Neural crest cell (in vitro differentiated cells): ENCODE measurements at regions not wholly inside any gene's neighbourhood (a gene's known extent, or its start where the extent isn't known, plus 50 kb on each side); places are given as distances from the start of the nearest gene placed in this dataset.

Experiments
- DNase-seq: peaks from one replicate; pipeline ENCODE4 v3.0.0; 2021; ENCODE audit warnings: low read depth, mixed read lengths, low spot score
- H3K27ac Mint-ChIP-seq: one replicate; pipeline ENCODE4 v1.8.0; 2021; ENCODE audit warnings: mild to moderate bottlenecking, mixed read lengths; ENCODE audit not compliant: unreplicated experiment
- H3K27me3 Mint-ChIP-seq: 2 replicates; pipeline ENCODE4 v1.8.0; 2021; ENCODE audit warnings: low read depth, mild to moderate bottlenecking, mixed read lengths
- H3K36me3 Mint-ChIP-seq: 2 replicates; pipeline ENCODE4 v1.8.0; 2021; ENCODE audit warnings: low read depth, mild to moderate bottlenecking, mixed read lengths
- H3K4me1 Mint-ChIP-seq: 2 replicates; pipeline ENCODE4 v1.8.0; 2021; ENCODE audit warnings: mixed read lengths
- H3K4me3 Mint-ChIP-seq: one replicate; pipeline ENCODE4 v1.8.0; 2021; ENCODE audit warnings: mild to moderate bottlenecking, mixed read lengths
- H3K9me3 Mint-ChIP-seq: 2 replicates; pipeline ENCODE4 v1.8.0; 2021; ENCODE audit warnings: mixed read lengths
- CTCF ChIP-seq: fragments of 200-600 bp; sonication (generic); conservative IDR thresholded peaks from 2 replicates; pipeline ENCODE4 v1.5.0; 2021; ENCODE audit warnings: antibody characterized with exemption, mild to moderate bottlenecking

- Mint-ChIP-seq H3K4me3 (no peak overlapping the region), H3K27me3 (no peaks in the 10 kb centered on the region), H3K9me3 (no peaks in the 10 kb centered on the region), H3K36me3 (no peaks in the 10 kb centered on the region), H3K4me1 (no peaks in the 10 kb centered on the region), H3K27ac (no peak overlapping the region)
- TF ChIP-seq CTCF, result no peak
- DNase-seq, result no peak
These were observed 102.9 kb downstream of the EDN1 start for GRCh38 chr6:12393100-12393499.

- no peak for DNase-seq
- no peaks in the 10 kb centered on the region for H3K27me3 Mint-ChIP-seq
- H3K9me3 Mint-ChIP-seq, result no peaks in the 10 kb centered on the region
- no peak overlapping the region for H3K27ac Mint-ChIP-seq
- no peak overlapping the region for H3K4me3 Mint-ChIP-seq
- H3K4me1 Mint-ChIP-seq, result no peaks in the 10 kb centered on the region
- TF ChIP-seq CTCF, result no peak
- no peaks in the 10 kb centered on the region for H3K36me3 Mint-ChIP-seq
These were observed 104.0 kb downstream of the EDN1 start for GRCh38 chr6:12394170-12394569.

- no peak for DNase-seq
- no peaks in the 10 kb centered on the region for H3K4me1 Mint-ChIP-seq
- H3K9me3 Mint-ChIP-seq, result peaks cover 8% of the 10 kb centered on the region
- H3K36me3 Mint-ChIP-seq, result no peaks in the 10 kb centered on the region
- no peak overlapping the region for H3K27ac Mint-ChIP-seq
- H3K27me3 Mint-ChIP-seq, result no peaks in the 10 kb centered on the region
- TF ChIP-seq CTCF, result no peak
- H3K4me3 Mint-ChIP-seq, result no peak overlapping the region
These were observed 105.7 kb downstream of the EDN1 start for GRCh38 chr6:12395898-12396297.

GRCh38 chr6:12401200-12401599, 111.0 kb downstream of the EDN1 start:
- no peak for DNase-seq
- Mint-ChIP-seq H3K36me3 (no peaks in the 10 kb centered on the region), H3K4me1 (peaks cover 11% of the 10 kb centered on the region), H3K4me3 (no peak overlapping the region), H3K27ac (no peak overlapping the region), H3K27me3 (no peaks in the 10 kb centered on the region), H3K9me3 (peaks cover 8% of the 10 kb centered on the region)
- TF ChIP-seq CTCF, result no peak

- no peak for TF ChIP-seq CTCF
- Mint-ChIP-seq H3K4me3 (no peak overlapping the region), H3K27me3 (no peaks in the 10 kb centered on the region), H3K4me1 (peaks cover 11% of the 10 kb centered on the region), H3K36me3 (no peaks in the 10 kb centered on the region), H3K9me3 (peaks cover 8% of the 10 kb centered on the region), H3K27ac (no peak overlapping the region)
- DNase-seq, result no peak
These were observed 113.2 kb downstream of the EDN1 start for GRCh38 chr6:12403201-12403826.
